Thymus (tissue), 11 donors: ENCODE measurements at regions not wholly inside any gene's neighbourhood (a gene's known extent, or its start where the extent isn't known, plus 50 kb on each side); places are given as distances from the start of the nearest gene placed in this dataset.
"Not testable (repeated sequence)": the region's sequence is repeated elsewhere in the genome, so short reads cannot be mapped to it uniquely, and the experiment has no call there.

Experiments used
- DNase-seq, 9 donors: peaks; one replicate each; pipeline ENCODE4 v3.0.0-alpha.2; 2013; ENCODE audit warnings: low spot score in 9 of 9, low read depth in 6 of 9, missing footprints in 1 of 9
- H3K27ac ChIP-seq, 2 donors: one replicate each; pipeline ENCODE4 v1.5.1; 2013; ENCODE audit warnings: control low read depth in 1 of 2, low read depth in 1 of 2, low read length in 1 of 2, mild to moderate bottlenecking in 1 of 2, moderate library complexity in 1 of 2
- H3K27me3 ChIP-seq, 2 donors: one replicate each; pipeline ENCODE4 v1.5.1; 2013; ENCODE audit warnings: low read length in 1 of 2; ENCODE audit not compliant: control insufficient read depth in 2 of 2, insufficient read depth in 1 of 2
- H3K36me3 ChIP-seq, 2 donors: one replicate each; pipeline ENCODE4 v1.5.1; 2013; ENCODE audit warnings: low read length in 1 of 2, mild to moderate bottlenecking in 1 of 2, moderate library complexity in 1 of 2; ENCODE audit not compliant: control insufficient read depth in 2 of 2, insufficient read depth in 2 of 2
- H3K4me1 ChIP-seq, 2 donors: one replicate each; pipeline ENCODE4 v1.5.1; 2013; ENCODE audit warnings: low read length in 2 of 2; ENCODE audit not compliant: control insufficient read depth in 2 of 2, insufficient read depth in 2 of 2
- H3K4me3 ChIP-seq, 2 donors: one replicate each; pipeline ENCODE4 v1.5.1; 2013; ENCODE audit warnings: low read length in 2 of 2, control low read depth in 1 of 2, mild to moderate bottlenecking in 1 of 2
- H3K9me3 ChIP-seq, 2 donors: one replicate each; pipeline ENCODE4 v1.5.1; 2013; ENCODE audit warnings: low read length in 1 of 2, mild to moderate bottlenecking in 1 of 2; ENCODE audit not compliant: control insufficient read depth in 2 of 2, insufficient read depth in 1 of 2
- WGBS: extraction: QIAGEN DNeasy Blood & Tissue Kit; methylation state at CpG from one replicate; pipeline ENCODE4 v1.1.7; 2013; 5-methylcytosine and 5-hydroxymethylcytosine counted together
- donor health status: healthy.

DNA sequence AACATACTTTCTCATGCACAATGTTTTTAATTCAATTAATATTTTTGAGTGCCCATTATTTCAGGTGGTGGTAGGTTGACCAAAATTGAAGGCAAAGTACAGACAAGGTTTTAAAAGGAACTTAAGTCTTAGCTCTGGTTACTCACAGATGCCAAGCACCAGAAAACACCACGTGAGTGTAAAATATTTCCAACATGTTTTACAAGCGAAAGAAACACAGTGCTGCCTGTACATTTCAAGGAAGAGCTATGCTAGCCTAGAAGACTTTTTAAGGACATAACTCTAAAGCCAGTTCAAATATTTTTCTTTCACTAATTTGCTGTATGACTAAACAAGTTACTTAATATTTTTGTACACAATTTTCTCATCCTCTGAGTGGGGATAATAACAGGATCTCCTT, 736.4 kb upstream of the GOT2 start:
- no peak overlapping the region for H3K27ac ChIP-seq
- no peaks in the 10 kb centered on the region for H3K27me3 ChIP-seq
- no peaks in the 10 kb centered on the region for H3K9me3 ChIP-seq
- H3K4me1 ChIP-seq: no peaks in the 10 kb centered on the region
- H3K36me3 ChIP-seq: no peaks in the 10 kb centered on the region
- 85% methylated on average over 2 of the region's 2 CpGs for WGBS
- no peak for DNase-seq
- no peak overlapping the region for H3K4me3 ChIP-seq

DNA sequence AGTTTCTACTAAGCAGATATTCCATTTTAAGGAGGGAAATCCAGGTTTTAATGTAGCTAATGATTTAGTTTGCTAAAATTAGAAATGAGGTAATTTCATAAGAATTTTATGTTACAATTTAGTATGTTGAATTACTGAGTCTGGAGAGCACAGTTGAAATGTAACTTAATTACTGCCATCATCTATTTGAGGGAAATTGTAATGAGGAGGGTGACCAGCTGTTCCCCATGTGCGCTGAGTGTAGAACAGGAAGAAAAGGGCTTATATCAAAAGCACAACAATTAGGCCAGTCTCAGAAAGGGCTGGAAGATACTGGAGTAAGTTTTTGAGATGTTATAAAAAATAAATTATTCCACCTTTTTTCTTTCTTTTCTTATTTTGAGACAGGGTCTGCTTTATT, 735.1 kb upstream of the GOT2 start:
- DNase-seq: no peak

DNA sequence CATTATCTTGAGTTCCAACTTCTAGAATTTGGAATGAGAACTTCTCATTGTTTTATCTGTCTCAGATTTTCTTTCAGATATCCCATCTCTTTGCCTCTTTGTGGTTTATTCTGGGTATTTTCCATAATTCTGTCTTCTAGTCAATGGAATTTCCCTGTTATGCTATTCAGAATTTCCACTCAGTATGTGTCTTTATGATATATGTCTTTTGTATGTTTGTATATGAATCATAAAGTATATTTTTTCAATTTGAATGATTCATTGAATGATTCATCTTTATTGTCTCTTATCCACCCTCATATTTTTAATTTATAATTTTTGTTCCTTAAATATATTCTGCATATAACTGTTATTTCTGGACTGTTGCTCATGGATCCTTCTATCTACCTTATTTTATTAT, 729.7 kb upstream of the GOT2 start:
- H3K4me3 ChIP-seq: no peak overlapping the region
- no peaks in the 10 kb centered on the region for H3K4me1 ChIP-seq
- no peak overlapping the region for H3K27ac ChIP-seq
- H3K36me3 ChIP-seq: no peaks in the 10 kb centered on the region
- no peaks in the 10 kb centered on the region for H3K27me3 ChIP-seq
- no peak for DNase-seq
- no peaks in the 10 kb centered on the region for H3K9me3 ChIP-seq

More for the DNA sequence above, 735.1 kb upstream of the GOT2 start:
- Histone ChIP-seq H3K36me3 (no peaks in the 10 kb centered on the region), H3K4me1 (no peaks in the 10 kb centered on the region), H3K27ac (no peak overlapping the region), H3K4me3 (no peak overlapping the region), H3K9me3 (no peaks in the 10 kb centered on the region), H3K27me3 (no peaks in the 10 kb centered on the region)
- 96% methylated on average over 1 of the region's 1 CpG for WGBS

DNA sequence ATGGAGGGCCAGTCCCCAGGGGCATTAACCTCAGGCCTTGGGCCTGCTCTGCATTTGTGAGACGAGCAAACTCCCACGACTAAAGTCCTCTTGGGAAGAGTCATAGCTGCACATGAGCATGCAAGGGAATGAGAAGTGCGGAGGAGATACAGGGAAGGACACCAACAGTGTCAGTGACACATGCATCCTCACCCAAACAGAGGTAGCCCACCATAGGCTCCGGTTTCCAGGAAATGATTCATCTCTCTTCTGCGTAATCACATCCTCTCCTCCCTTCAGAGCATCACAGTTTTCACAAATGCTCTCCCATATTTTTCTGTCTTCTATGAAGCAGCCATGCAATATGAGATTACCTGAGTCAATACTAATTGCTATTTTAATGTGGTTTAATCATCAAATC, 725.7 kb upstream of the GOT2 start:
- no peaks in the 10 kb centered on the region for H3K4me1 ChIP-seq
- H3K9me3 ChIP-seq: no peaks in the 10 kb centered on the region
- WGBS: 95% methylated on average over 5 of the region's 5 CpGs
- H3K36me3 ChIP-seq: no peaks in the 10 kb centered on the region
- H3K4me3 ChIP-seq: no peak overlapping the region
- H3K27ac ChIP-seq: no peak overlapping the region
- H3K27me3 ChIP-seq: no peaks in the 10 kb centered on the region
- DNase-seq: no peak

DNA sequence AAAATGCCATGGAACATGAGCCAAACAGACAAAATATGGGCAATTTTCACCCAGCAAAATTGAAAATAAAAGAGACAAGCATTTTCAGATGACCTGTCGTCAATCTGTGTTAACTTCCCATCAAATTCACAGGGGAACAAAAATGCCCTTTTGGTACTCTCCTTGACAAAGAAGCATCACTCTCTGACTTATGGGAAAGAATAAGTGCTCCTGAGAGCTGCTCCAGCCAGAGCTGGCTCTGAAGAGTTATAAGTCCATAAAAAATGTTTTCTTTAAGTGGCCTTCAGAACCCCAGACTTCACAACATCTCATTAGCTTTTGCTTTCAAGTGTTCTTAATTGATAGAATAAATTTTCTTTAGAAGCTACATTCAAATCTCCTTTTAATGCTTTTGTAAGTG, 721.4 kb upstream of the GOT2 start:
- Histone ChIP-seq H3K4me1 (no peaks in the 10 kb centered on the region), H3K9me3 (no peaks in the 10 kb centered on the region), H3K36me3 (no peaks in the 10 kb centered on the region), H3K27me3 (no peaks in the 10 kb centered on the region), H3K27ac (no peak overlapping the region), H3K4me3 (no peak overlapping the region)
- 96% methylated on average over 1 of the region's 1 CpG for WGBS
- DNase-seq: no peak

DNA sequence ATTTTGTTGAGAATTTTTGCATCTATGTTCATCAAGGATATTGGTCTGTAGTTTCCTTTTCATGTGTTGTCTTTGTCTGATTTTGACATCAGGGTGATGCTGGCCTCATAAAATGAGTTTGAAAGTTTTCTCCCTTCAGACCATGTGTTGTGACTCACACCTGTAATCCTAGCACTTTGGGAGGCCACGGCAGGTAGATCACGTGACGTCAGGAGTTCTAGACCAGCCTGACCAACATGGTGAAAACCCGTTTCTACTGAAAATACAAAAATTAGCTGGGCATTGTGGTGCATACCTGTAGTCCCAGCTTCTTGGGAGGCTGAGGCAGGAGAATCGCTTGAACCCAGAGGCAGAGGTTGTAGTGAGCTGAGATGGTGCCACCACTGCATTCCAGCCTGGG, 716.4 kb upstream of the GOT2 start:
- not testable (repeated sequence) for H3K4me3 ChIP-seq

DNA sequence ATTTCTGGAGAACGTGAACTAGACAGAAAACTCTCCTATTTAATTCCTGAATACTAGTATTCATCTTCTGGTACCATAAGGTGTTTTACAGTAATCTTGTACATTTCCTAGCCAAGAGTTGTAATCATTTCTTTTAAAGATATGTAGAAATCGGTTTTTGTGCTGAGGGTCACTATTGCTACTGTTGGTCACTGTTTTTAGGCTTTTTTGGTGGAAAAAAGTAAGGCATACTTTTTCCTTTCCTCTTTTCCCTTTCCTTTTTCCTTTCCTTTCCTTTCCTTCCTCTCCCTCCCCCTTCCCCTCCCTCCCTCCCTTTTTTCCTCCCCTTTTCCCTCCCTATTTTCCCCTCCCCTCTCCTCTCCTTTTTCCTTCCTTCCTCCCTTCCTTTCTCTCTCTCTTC, 706.4 kb upstream of the GOT2 start:
- H3K4me3 ChIP-seq: no peak overlapping the region
- DNase-seq: no peak
- H3K27ac ChIP-seq: no peak overlapping the region
- H3K36me3 ChIP-seq: no peaks in the 10 kb centered on the region
- no peaks in the 10 kb centered on the region for H3K4me1 ChIP-seq
- WGBS: 90% methylated on average over 2 of the region's 2 CpGs
- no peaks in the 10 kb centered on the region for H3K27me3 ChIP-seq
- H3K9me3 ChIP-seq: no peaks in the 10 kb centered on the region

More for the DNA sequence above, 716.4 kb upstream of the GOT2 start:
- H3K36me3 ChIP-seq, H3K4me1 ChIP-seq, H3K27ac ChIP-seq, H3K27me3 ChIP-seq, DNase-seq, H3K9me3 ChIP-seq: not testable (repeated sequence)
- WGBS: 96% methylated on average over 5 of the region's 5 CpGs

DNA sequence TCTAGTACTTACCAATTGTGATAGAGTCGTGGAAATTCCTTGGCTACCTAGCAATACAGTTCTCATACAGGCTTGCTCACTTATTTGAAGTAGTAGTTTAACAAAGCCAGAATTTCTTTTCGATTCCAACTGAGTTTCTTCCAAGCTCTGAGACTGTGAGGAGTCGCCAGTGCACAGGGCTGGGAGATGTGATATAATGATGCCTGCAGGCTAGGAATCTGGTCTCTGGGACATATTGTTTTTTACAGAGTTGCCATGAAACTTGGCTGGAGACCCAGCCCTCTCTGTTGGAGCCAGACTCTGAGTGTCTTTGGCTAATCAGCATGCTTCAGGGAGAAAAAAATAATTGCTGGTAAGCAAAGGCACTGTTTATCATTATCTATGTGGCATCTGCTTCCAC, 698.8 kb upstream of the GOT2 start:
- Histone ChIP-seq H3K36me3 (no peaks in the 10 kb centered on the region), H3K27ac (no peak overlapping the region), H3K4me1 (no peaks in the 10 kb centered on the region), H3K4me3 (no peak overlapping the region), H3K9me3 (no peaks in the 10 kb centered on the region), H3K27me3 (no peaks in the 10 kb centered on the region)
- 89% methylated on average over 3 of the region's 3 CpGs for WGBS
- no peak for DNase-seq

DNA sequence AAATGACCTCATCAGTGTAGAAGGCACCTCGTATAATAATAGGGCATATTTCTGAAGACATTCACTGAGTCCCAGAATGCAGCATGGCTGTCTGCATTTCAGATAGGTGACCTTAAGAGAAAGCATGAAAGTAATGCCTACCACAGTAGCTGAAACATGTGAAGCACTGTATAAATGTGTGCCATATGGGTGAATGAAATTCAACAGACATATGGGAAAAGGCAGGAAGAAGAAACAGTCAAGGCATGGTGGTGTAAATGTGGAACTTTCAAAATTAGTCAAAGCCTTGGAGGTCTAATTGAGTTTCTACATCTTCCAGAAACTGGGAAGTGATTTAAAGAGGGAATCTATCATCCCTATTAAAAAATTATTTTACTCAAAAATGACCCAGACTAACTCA, 698.2 kb upstream of the GOT2 start:
- Histone ChIP-seq H3K9me3 (no peaks in the 10 kb centered on the region), H3K36me3 (no peaks in the 10 kb centered on the region), H3K27me3 (no peaks in the 10 kb centered on the region), H3K4me3 (no peak overlapping the region), H3K27ac (no peak overlapping the region), H3K4me1 (no peaks in the 10 kb centered on the region)
- WGBS: 90% methylated on average over 1 of the region's 1 CpG
- DNase-seq: no peak

DNA sequence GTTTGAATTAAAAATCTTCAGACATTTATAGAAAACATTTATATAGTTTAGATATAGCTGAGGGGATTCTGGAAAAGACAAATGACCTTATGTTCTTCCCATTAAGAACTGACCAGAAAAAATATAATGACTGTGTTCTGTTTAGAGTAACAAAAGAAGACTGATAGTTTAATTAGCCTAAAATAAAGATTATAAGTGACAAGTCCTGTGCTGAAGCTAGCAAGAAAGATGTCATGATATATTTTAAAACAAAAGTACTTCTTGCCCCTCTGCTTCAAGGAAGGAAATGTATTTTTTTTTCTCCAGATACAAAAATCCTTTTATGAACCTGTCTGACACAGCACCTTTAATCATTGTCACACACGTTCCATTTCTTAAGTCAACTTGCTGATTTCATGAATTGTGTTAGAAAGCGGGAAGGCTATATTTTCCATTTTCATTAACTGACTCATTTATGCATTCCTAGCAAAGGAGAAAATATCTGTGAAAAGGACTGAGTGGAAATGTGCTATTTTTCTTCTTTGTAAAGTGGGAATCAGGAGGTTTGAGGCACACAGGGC, 690.7 kb upstream of the GOT2 start:
- Histone ChIP-seq H3K27ac (no peak overlapping the region), H3K27me3 (no peaks in the 10 kb centered on the region), H3K4me3 (no peak overlapping the region), H3K9me3 (no peaks in the 10 kb centered on the region), H3K36me3 (no peaks in the 10 kb centered on the region), H3K4me1 (no peaks in the 10 kb centered on the region)
- 77% methylated on average over 2 of the region's 2 CpGs for whole genome bisulfite sequencing
- no peak for DNase-seq
